CD1c-positive myeloid dendritic cell (primary cell): ENCODE measurements at regions not wholly inside any gene's neighbourhood (a gene's known extent, or its start where the extent isn't known, plus 50 kb on each side); places are given as distances from the start of the nearest gene placed in this dataset.
"Not testable (repeated sequence)": the region's sequence is repeated elsewhere in the genome, so short reads cannot be mapped to it uniquely, and the experiment has no call there.

ENCODE experiments used
- DNase-seq: peaks from one replicate; pipeline ENCODE4 v3.0.0-alpha.2; 2016; ENCODE audit errors: extremely low spot score

DNA sequence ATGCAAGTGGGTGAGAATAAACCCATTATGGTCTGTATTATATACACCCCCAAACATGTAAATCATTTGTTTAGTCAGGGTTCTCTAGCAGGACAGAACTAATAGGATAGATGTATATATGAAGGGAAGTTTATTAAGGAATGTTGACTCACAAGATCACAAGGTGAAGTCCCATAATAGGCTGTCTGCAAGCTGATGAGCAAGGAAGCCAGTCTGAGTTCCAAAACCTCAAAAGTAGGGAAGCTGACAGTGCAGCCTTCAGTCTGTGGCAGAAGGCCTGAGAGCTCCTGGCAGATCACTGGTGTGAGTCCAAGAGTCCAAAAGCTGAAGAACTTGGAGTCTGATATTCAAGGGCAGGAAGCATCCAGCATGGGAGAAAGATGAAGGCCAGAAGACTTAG lies 270.8 kb upstream of the PRICKLE1 start:
- not testable (repeated sequence) for DNase-seq

DNA sequence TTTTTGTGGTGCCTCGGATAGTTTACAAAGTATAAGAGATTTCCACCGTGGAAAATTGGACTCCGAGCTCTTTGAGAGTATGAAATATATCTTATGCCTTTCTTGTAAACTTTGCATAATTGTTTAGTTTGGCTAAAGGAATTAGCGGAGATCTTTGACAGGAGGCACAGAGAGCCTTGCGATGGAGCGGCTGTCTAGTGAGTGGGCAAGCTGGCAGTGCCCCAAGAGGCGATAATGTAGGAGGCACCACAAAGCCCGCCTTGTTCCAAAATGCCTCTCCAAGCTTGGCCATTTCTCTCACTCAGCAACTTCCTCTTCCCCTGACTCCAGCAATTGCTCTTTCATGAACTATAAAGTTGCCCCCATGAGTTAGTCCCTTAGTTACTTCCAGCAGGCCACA lies 270.1 kb upstream of the PRICKLE1 start:
- DNase-seq: no peak

DNA sequence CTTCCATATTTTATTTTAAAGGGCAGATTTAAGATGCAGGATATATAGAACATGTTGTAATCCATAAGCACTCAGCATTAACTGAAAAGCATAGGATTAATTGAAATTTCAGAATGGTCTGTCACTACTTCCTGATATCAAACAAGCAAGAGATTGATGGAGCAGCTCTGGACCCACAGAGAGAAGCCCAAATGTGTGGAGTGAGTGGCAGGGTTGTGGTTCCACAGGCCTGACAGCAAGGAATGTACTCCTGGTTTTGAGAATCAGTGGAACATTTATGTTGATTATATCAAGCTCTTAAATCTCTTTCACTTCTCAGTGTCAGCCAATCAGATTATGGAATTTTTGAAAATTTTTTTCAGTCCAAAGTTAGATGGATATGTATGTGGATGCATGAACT lies 267.6 kb upstream of the PRICKLE1 start:
- no peak for DNase-seq

DNA sequence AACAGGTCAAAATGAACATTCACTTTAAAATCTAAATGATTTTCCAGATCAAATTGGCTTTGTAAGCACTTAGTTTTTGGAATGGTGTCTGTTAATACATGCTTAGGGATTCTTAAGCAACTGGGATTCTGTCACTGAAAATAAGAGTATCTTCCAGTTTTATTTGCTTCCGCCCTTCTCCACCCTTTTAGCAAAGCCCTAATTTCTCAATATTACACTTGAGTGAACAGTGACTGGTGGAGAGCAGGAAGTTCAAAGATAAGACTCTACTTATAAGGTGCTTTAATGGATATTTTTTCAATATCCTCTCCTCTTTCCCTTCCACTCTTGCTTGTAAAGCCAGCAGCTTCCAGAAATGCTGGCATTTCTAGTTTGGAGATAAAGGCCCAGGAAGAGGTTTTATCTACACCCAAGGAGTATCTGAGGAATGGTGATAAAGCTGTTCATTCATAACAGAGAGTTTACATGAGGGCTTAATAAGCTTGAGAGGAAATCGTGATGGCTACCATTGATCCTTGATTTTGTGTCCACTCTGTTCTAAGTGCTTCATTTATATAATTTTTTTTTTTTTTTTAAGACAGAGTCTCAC lies 265.9 kb upstream of the PRICKLE1 start:
- no peak for DNase-seq

DNA sequence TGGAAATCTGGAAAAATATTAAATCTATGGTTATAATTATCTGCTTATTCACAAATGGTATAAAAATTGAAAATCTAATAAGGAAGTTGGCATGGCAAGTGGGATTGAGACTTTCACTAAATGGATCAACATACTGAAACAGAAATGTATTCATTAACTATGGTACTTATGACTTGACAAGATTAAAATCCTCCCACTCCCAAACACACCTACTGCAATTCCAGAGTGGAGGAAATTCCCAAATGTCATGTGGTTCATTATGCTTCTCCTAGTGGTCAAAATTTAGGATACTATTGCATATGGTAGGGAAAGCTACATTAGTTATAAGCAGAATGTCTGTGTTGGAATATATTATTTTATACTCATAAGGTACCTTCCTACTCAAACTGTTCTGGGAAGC lies 265.3 kb upstream of the PRICKLE1 start:
- no peak for DNase-seq

DNA sequence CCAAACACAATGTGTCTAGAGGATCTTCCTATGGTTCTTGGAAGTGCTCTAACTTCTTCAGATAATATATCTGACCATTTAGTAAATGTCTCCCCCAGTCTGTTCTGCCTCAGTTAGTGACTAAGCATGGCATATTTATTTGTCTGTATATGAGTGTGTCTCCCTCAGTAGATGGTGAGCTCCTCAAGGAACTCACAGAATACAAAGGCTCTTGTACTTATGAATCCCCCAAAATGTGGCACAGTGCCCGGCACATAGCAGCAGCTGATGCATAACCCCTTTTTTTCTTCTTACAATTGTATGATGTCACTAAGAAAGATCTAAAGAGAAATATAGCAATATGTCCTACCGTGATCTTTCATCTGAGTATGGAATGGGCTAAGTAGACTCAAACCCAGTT lies 264.7 kb upstream of the PRICKLE1 start:
- no peak for DNase-seq

DNA sequence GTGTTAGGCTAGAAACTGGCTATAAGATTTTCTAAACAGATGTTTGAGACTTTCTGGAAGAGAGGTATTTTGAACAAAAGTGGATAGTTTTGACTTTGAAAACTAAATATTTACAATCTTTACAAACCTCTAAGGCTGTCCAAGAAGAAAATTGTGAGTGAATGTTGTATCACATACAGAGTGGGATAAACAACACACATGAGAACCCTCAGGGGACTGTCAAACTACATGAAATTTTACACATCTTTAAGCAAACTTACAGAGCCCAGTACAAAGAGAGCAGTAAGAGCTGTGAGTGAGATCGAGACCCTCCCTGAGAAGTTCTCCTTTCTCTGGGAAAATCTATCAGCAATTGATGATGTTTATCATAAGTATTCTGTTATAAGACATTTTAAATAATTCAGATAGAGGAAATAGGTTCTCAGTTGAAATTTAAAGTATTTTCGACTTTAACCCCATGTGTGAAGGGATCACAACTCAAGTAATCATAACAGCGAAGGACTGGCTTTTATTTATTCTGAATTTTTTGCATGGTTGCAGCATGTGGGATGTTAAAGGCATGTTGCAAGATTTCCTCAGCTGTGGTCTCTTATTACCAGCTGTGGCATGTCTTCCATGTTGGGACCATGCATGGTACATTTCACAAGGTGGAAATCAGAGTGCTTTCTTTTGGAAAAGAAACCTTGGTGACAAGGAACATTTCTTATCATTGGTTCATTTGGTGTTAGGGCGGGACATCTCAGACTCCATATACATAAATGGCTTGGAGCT lies 264.0 kb upstream of the PRICKLE1 start:
- DNase-seq: no peak

DNA sequence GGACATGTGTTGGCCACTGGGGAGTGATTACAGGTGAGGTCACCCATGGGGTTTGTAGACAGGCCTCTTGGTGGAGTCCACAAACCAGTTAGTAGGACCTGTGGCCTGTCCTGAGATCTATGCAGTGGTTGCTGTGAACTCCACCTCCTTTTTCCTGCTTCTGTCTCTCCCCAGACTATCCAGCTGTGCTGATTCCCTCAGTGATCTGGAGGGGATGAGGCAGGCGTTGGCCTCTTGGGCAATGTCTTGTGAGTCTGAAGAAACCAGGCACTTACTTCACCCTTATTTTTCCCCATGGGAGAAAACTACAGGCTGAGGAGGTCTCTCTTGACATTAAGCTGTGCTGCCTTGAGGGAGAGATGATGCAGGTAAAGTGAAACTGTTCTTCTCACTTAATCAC lies 257.2 kb upstream of the PRICKLE1 start:
- DNase-seq: no peak

DNA sequence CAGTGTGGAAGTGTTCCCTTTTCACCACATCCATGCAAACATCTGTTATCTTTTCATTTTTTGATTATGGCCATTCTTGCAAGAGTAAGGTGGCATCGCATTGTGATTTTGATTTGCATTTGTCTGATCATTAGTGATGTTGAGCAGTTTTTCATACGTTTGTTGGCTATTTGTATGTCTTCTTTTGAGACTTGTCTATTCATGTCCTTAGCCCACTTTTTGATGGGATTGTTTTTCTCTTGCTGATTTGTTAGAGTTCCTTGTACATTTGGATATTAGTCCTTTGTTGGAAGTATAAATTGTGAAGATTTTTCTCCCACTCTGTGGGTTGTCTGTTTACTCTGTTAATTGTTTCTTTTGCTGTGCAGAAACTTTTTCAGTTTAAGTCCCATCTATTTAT lies 244.5 kb upstream of the PRICKLE1 start:
- no peak for DNase-seq

DNA sequence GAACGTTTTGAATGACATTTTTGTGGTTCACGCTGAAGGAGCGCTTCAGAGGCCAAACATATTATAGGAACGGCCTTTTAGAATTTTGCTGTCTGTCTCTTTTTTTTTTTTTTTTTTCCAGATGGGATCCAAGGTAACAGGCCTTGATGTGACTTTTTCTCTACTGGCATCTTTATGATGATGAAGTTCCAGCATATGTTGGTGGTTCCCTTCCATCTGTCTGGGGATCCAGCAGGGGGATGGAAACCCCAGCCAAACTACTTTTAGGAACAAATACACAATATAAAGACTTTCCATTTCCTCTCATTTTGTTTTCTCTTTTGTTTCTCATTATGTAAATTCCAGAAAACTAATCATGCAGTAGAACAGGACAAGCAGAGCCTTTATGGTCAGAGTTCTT lies 239.3 kb upstream of the PRICKLE1 start:
- no peak for DNase-seq

DNA sequence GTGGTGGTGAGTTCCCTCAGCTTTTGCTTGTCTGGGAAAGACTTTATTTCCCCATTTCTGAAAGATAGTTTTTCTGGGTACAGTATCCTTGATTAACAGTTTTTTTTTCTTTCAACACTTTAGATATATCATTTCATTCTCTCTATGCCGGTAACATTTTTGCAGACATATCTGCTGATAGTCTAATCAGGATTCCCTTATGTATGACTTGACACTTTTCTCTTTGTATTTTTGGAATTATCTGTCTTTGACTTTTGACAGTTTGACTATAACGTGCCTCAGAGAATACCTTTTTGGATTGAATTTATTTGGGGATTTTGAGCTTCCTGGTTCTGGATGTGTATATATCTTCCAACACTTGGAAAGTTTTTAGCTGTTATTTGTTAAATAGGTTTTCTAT lies 234.8 kb upstream of the PRICKLE1 start:
- no peak for DNase-seq

DNA sequence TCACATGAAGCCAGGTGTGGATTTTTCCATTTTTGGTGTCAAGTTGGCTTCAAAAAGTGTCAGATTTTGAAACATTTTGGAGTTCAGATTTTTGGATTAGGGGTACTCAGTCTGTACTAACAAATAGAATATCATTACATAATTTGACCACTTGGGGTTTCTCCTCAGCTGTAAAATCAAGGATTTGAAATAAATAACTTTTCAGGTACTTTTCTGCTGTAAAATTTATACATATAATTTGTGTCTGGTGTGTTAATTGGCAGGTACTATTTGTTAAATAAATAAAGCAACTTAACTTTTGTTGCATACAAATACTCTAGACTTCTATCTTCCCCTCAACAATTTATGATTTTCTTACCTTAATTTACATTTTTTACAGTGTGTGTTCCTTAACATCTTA lies 234.1 kb upstream of the PRICKLE1 start:
- DNase-seq: no peak

DNA sequence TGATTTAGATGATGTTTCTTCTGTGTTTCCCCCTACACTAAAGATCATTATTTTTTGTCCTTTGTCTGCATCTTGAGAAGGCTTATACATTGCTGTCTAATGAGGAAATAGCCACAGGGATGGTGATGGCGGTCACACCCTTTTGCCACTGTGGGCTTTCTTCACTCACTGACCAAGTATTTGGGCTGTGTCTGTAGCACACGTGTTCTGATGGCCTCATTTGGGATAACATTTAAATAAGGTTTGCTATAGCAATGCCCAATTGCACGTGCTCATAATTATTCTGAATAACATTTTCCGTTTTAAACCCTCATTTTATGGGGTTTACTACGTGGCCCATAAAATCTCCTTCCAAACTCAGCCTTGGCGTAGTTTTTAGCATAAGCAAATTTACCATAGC lies 230.3 kb upstream of the PRICKLE1 start:
- no peak for DNase-seq

DNA sequence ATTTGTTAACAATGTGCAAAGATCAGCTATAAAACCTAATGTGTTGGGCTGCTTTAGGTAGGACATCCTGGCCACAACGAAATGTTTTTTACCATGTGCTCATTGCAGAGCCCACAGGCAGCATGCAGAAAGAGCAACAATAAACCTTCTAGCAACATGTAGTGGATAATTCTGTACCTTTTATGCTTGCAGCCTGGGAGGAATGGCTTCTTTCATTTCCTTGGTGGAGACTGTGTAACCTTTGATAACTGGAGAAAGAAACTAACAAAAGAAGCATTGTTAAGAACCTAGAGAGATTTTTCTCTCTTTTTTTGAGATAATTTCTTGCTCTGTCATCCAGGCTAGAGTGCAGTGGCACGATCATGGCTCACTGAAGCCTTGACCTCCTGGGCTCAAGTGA lies 225.5 kb upstream of the PRICKLE1 start:
- DNase-seq: no peak

DNA sequence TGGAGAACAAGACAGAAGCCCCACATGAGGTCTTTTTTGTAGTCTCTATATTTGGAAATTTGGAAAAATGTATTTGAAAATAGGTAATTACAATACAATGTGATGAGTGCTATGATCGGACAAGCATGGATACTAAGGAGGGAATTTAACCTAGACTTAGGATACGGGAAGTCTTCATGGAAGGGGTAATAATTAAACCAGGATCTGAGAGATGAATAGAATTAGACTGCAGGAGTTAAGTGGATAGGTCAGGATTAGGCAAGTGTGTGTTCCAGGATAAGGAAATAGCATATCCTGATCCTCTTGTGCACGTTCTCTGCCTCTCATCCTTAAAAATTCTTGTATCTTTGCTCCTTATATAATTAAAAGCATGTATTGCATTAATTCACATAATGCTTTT lies 223.3 kb upstream of the PRICKLE1 start:
- DNase-seq: no peak

DNA sequence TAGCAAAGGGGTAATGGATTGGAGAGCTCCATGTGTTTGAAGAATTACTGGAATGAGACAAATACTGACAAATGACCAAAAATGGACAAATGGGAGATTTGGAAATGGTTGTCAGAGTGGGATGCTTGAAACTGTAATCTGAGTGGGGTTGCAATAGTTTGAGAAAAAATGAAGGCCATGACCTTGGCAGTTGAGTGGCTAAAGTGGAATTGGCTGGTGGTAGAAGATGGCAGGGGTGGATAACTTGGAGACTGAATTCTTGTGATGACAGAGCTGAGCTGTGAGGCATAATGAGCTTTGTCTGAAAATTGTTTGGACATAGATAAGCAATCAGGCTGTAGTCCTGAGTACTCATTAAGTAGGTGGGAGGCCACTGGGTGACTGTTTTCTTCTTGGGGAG lies 222.5 kb upstream of the PRICKLE1 start:
- DNase-seq: no peak

DNA sequence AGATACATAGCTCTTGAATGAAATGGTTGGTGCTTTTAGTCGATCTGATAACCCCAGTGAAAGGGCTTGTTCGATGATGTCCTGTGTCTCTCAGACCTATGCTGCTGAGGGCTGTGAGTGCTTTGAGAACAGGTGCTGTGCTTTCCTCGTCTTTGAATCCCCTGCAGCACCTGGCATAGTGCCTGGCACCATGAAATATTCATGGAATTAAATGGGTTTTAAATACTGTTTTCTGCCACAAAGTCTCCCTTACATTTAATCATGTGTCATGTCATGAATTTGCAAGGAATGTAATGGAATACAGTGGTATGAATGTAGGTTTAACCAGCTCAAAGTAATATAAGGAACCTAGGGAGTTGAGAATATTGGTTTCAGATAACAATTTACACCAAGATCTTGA lies 220.5 kb upstream of the PRICKLE1 start:
- DNase-seq: no peak

DNA sequence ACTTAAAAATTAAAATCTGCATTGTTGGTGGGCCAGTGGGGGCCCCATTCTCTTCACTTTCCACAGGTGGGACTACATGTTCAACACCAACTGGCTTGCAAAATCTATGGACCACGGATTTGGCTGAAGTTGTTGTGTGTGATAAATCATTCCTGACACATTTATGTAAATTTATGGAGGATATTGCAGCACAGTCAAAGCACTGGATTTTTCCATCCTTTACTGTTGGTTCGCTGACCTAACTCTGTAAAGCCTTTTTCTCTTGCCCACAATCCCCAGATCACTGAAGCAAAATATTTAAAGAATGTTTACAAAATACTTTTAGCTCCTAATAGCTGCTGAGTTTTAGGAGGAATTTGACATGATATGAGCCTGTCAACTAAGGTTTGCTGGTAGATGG lies 219.7 kb upstream of the PRICKLE1 start:
- DNase-seq: no peak

DNA sequence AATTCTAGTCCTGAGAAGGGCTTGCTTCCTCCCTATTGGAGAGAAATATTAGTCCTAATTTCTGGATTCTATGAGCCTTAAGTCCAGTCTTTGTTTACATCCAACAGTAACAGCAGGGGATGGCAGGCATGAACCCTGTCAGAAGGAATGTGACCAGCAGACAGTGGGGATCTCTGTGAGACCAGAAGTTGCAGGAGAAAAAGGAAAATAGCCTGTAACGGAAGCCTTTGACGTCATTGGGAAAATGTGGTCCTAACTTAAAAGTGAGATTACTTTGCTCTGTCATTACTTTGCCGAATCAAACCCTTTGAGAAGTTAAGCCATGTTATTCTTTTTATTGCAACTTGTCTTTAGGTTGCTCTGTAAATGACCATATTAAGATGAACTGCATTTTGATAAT lies 218.2 kb upstream of the PRICKLE1 start:
- no peak for DNase-seq

DNA sequence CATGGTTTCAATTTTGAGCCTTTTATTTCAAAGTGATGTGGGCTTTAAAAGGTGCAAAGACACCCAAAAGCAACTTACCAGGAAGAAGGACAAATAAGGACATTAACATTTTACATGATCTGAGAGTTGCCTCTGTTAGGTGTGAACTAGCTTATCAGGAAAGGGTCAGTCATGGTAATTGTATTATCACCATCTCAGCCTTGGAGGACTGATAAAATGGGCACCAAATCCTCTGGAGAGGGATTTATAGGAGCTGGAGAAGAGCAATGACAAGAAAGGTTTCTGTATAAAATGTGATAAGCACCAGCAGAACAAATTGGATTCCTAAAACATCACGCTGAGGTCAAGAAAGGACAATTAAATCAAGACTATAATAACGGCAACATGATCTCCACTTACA lies 217.7 kb upstream of the PRICKLE1 start:
- DNase-seq: no peak

DNA sequence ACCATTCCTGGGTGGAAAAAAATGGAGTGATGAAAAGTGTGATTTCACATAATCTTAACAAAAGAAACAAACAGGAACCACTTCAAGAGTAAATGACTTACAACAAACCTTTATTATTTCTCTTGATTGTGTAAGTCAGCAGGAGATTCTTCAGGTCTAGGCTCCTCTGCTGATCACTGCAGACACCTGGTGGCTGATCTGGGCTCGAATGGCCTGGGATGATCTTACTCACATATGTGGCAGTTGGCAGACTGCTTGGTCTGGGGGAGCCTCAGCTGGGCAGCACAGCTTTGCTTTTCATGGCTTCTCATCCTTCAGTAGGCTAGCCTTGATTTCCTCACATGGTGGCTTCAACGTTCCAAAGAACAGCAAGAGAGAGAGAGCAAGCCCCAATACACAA lies 215.4 kb upstream of the PRICKLE1 start:
- no peak for DNase-seq

DNA sequence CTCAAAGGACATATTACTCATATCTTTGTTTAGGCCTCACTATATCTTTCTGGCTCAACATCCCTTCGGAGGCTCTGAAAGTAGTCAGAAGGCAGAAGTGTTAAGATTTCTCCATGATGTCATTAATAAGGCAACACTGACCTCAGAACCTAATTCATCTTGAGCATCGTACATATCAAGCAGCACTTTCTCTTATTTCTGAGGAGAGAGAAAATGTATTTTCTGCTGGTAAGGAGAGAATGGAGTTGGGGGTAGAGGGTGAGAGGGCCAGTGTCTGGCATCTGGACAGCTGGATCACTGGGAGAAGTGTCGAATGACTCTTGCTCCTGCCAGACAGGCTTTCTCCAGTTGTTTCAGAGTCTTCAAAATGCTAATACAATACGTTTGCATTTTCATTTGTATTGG lies 213.2 kb upstream of the PRICKLE1 start:
- DNase-seq: no peak

DNA sequence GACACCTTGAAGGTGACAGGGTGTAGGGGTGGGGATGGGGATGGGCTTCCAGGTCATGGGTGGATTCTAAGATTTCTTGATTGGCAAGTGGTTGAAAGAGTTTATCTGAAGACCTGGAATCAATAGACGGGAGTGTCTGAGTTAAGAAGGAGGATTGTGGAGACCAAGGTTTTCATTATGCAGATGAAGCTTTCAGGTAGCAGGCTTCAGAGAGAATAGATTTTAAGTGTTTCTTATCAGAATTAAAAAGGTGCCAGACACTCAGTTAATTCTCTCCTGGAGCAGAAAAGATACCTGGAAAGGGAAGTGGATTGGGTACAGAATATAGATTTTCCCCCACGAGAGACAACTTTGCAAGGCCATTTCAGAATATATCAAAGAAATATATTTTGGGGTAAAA lies 211.7 kb upstream of the PRICKLE1 start:
- no peak for DNase-seq

DNA sequence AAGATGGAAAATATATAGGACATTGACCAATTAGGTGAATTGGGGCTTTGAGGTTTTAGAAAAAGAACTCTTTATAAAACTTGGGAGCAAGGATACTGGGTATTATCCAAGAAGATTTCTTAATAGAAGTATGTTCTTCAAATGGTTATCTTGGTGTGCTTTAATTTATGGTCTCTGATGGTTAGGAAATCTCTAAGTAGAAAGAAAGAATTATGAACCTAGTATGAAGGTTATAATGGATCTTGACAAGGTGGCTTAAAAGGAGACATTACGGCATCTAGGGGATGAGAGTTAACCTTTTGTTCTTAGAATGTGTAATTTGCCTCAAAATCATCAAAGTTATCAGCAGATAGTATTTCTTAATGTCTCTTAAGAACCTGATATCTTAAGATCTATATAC lies 210.4 kb upstream of the PRICKLE1 start:
- no peak for DNase-seq
